B cell (primary cell): ENCODE measurements at regions not wholly inside any gene's neighbourhood (a gene's known extent, or its start where the extent isn't known, plus 50 kb on each side); places are given as distances from the start of the nearest gene placed in this dataset.

Experiments used
- ATAC-seq: fragments of 200-7000 bp; cut with Tn5 transposase; one replicate; pipeline ENCODE4 v1.10.0; 2021; ENCODE audit warnings: low read depth, mild to moderate bottlenecking, moderate number of reproducible peaks, moderate library complexity
- CTCF ChIA-PET: fragments of 350-600 bp; sonication (Branson Sonifier 250); formaldehyde crosslinking; loops from one replicate; lab custom pipeline; 2021; ENCODE audit warnings: antibody characterized with exemption, inconsistent platforms; lab: Charles Lee
- POLR2A ChIA-PET: fragments of 350-600 bp; sonication (Branson Sonifier 250); formaldehyde crosslinking; loops from one replicate; lab custom pipeline; 2021; ENCODE audit warnings: antibody characterized with exemption; lab: Charles Lee
- DNase-seq: peaks from one replicate; pipeline ENCODE4 v3.0.0; 2013
- H2AFZ ChIP-seq: 2 replicates; pipeline ENCODE4 v1.6.1; 2012; ENCODE audit warnings: mild to moderate bottlenecking, low read depth, low read length; ENCODE audit not compliant: insufficient read depth, poor library complexity, severe bottlenecking
- H3K27ac ChIP-seq, 2 donors: 1 replicate in 1 of 2; 2 replicates in 1 of 2; pipeline ENCODE4 v1.5.1; 2012 to 2013; ENCODE audit warnings: low read length in 2 of 2, mild to moderate bottlenecking in 2 of 2, moderate library complexity in 1 of 2
- H3K27me3 ChIP-seq, 4 experiments: fragments of 200-600 bp in 1 of 4; sonication (generic) in 1 of 4; replicated peaks in 1 of 4; 1 replicate in 2 of 4; 2 replicates in 2 of 4; pipeline versions ENCODE4 v1.6.1 to v1.7.0; 2013 to 2016; ENCODE audit warnings: low read length in 3 of 4, mild to moderate bottlenecking in 2 of 4, mixed read lengths in 1 of 4, moderate library complexity in 1 of 4; ENCODE audit not compliant: insufficient read depth in 4 of 4, control insufficient read depth in 3 of 4; ENCODE audit errors: control extremely low read depth in 1 of 4
- H3K36me3 ChIP-seq, 2 experiments: replicated peaks in 1 of 2; 1 replicate in 1 of 2; 2 replicates in 1 of 2; pipeline versions ENCODE4 v1.6.1 to v1.7.1; 2013; ENCODE audit warnings: low read length in 1 of 2; ENCODE audit not compliant: insufficient read depth in 2 of 2, control insufficient read depth in 1 of 2; ENCODE audit errors: control extremely low read depth in 1 of 2, extremely low read depth in 1 of 2
- H3K4me1 ChIP-seq, 2 donors: fragments of 200-600 bp in 1 of 2; sonication (generic) in 1 of 2; 1 replicate in 1 of 2; 2 replicates in 1 of 2; pipeline versions ENCODE4 v1.5.1 to v1.6.1; 2013 to 2017; ENCODE audit warnings: low read length in 2 of 2; ENCODE audit not compliant: control insufficient read depth in 2 of 2, insufficient read depth in 2 of 2
- H3K4me2 ChIP-seq: replicated peaks from 2 replicates; pipeline ENCODE3; 2012; ENCODE audit warnings: mild to moderate bottlenecking, low read depth, low read length; ENCODE audit not compliant: poor library complexity, severe bottlenecking
- H3K4me3 ChIP-seq, 5 experiments: fragments of 200-600 bp in 1 of 5; sonication (generic) in 1 of 5; 1 replicate in 3 of 5; 2 replicates in 2 of 5; pipeline versions ENCODE4 v1.5.1 to v1.7.0; 2011 to 2016; ENCODE audit warnings: low read length in 4 of 5, mild to moderate bottlenecking in 4 of 5, low read depth in 2 of 5, control low read depth in 1 of 5, moderate library complexity in 1 of 5; ENCODE audit not compliant: insufficient read depth in 1 of 5; ENCODE audit errors: control extremely low read depth in 1 of 5, extremely low read depth in 1 of 5
- H3K79me2 ChIP-seq: fragments of 200-600 bp; sonication (generic); one replicate; pipeline ENCODE4 v1.6.0; 2016; ENCODE audit warnings: low read length; ENCODE audit not compliant: control insufficient read depth, insufficient read depth
- H3K9ac ChIP-seq: fragments of 200-600 bp; sonication (generic); 2 replicates; pipeline ENCODE4 v1.6.1; 2017; ENCODE audit warnings: mild to moderate bottlenecking, low read length, moderate library complexity
- H3K9me3 ChIP-seq, 3 donors: one replicate each; pipeline versions ENCODE4 v1.6.1 to v1.7.1; 2013; ENCODE audit warnings: low read length in 2 of 3; ENCODE audit not compliant: control insufficient read depth in 2 of 3, insufficient read depth in 1 of 3; ENCODE audit errors: control extremely low read depth in 1 of 3
- H4K20me1 ChIP-seq: 2 replicates; pipeline ENCODE4 v1.6.0; 2012; ENCODE audit warnings: mild to moderate bottlenecking, low read length; ENCODE audit not compliant: insufficient read depth, control insufficient read depth, poor library complexity, severe bottlenecking
- H3K27ac Mint-ChIP-seq: one replicate; pipeline ENCODE4 v1.8.0; 2021; ENCODE audit warnings: mixed read lengths
- H3K27me3 Mint-ChIP-seq: one replicate; pipeline ENCODE4 v1.8.0; 2021; ENCODE audit warnings: mixed read lengths
- H3K4me1 Mint-ChIP-seq: one replicate; pipeline ENCODE4 v1.8.0; 2021; ENCODE audit warnings: mixed read lengths
- H3K4me3 Mint-ChIP-seq: one replicate; pipeline ENCODE4 v1.8.0; 2021; ENCODE audit warnings: mixed read lengths
- H3K9me3 Mint-ChIP-seq: one replicate; pipeline ENCODE4 v1.8.0; 2022; ENCODE audit warnings: mixed read lengths; ENCODE audit not compliant: insufficient read depth
- EZH2 ChIP-seq: IDR thresholded peaks from 2 replicates; pipeline ENCODE4 v1.6.1; 2012; ENCODE audit warnings: borderline replicate concordance, low read depth, mild to moderate bottlenecking, moderate library complexity, low read length; ENCODE audit not compliant: insufficient read depth, poor library complexity, severe bottlenecking
- WGBS: methylation state at CpG from one replicate; pipeline ENCODE4 v1.1.5; 2013; ENCODE audit warnings: missing lambda C conversion rate; ENCODE audit not compliant: insufficient coverage; 5-methylcytosine and 5-hydroxymethylcytosine counted together
- intact Hi-C: fragments of 100-400 bp; cut with micrococcal nuclease; formaldehyde crosslinking; loops from one replicate; pipeline ENCODE4 v1.10.0; 2022
- TF ChIP-seq, protein P1 (sequence below): fragments of 200-600 bp; IDR thresholded peaks from one replicate; pipeline ENCODE4 v1.8.0; 2022; ENCODE audit warnings: antibody characterized with exemption, mild to moderate bottlenecking

DNA sequence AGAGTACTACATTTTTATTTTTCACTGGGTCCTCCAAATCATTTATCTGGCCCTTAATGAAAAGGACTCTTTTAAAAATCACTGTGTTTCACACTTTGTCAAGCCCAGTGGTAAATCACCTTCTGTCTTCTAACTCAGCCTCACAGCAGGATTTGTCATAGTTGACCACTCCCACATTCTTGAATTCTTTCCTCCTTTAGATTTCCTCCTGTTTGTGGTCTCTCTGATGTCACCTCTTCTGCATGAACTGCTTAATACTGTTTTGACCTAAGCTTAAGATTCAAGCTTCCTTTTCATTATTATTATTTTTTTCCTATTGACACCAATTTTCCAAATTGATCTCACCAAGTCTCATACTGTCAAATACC is 899.8 kb upstream of the MIR17HG start:
- Histone ChIP-seq H2AFZ (no peak overlapping the region), H3K9ac (no peak overlapping the region), H3K27me3 (no peaks in the 10 kb centered on the region), H4K20me1 (no peaks in the 10 kb centered on the region), H3K36me3 (no peaks in the 10 kb centered on the region), H3K79me2 (no peaks in the 10 kb centered on the region), H3K4me3 (no peak overlapping the region), H3K4me1 (no peaks in the 10 kb centered on the region), H3K4me2 (no peak overlapping the region), H3K27ac (no peak overlapping the region), H3K9me3 (peaks cover 0 to 7% (median 1%) of the 10 kb centered on the region in 3 donors)
- ChIA-PET CTCF (no interaction called here), POLR2A (no interaction called here)
- no peak for ATAC-seq
- Mint-ChIP-seq H3K4me1 (no peaks in the 10 kb centered on the region), H3K4me3 (no peak overlapping the region), H3K9me3 (peaks cover 11% of the 10 kb centered on the region), H3K27me3 (no peaks in the 10 kb centered on the region), H3K27ac (no peak overlapping the region)
- intact Hi-C loops = no loop called here
- TF ChIP-seq, protein P1, sequence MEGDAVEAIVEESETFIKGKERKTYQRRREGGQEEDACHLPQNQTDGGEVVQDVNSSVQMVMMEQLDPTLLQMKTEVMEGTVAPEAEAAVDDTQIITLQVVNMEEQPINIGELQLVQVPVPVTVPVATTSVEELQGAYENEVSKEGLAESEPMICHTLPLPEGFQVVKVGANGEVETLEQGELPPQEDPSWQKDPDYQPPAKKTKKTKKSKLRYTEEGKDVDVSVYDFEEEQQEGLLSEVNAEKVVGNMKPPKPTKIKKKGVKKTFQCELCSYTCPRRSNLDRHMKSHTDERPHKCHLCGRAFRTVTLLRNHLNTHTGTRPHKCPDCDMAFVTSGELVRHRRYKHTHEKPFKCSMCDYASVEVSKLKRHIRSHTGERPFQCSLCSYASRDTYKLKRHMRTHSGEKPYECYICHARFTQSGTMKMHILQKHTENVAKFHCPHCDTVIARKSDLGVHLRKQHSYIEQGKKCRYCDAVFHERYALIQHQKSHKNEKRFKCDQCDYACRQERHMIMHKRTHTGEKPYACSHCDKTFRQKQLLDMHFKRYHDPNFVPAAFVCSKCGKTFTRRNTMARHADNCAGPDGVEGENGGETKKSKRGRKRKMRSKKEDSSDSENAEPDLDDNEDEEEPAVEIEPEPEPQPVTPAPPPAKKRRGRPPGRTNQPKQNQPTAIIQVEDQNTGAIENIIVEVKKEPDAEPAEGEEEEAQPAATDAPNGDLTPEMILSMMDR = no peak
- no peak for TF ChIP-seq EZH2
- no peak for DNase-seq

DNA sequence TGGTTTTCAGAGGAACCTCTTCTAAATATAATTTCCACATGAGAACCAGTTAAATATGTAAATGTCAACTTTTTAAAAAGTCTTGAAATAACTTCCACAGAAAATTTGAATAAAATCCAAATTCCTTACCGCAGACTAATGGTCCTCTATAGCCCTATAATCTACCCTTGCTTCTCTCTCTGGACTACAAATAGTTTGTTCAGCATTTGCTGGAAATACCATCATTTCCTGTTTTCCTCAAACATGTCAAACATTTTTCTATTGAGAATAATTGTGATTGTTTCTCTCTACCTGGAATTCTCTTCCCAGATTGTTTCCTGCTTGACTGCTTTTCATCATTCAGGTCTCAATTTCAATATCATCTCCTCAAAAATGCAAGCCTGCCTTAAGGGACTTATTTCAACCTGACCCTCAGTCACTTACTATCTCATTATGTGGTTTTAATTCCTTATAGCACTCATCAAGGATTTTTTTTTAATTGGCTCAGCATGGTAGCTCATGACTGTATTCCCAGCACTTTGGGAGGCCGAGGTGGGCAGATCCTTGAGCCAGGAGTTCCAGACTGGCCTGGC is 898.9 kb upstream of the MIR17HG start:
- intact Hi-C loops = no loop called here
- Histone ChIP-seq H3K4me3 (no peak overlapping the region), H3K27ac (no peak overlapping the region), H2AFZ (no peak overlapping the region), H3K9me3 (peaks cover 0 to 7% (median 1%) of the 10 kb centered on the region in 3 donors), H3K79me2 (no peaks in the 10 kb centered on the region), H3K4me1 (no peaks in the 10 kb centered on the region), H3K27me3 (no peaks in the 10 kb centered on the region), H3K9ac (no peak overlapping the region), H4K20me1 (no peaks in the 10 kb centered on the region), H3K4me2 (no peak overlapping the region), H3K36me3 (no peaks in the 10 kb centered on the region)
- Mint-ChIP-seq H3K4me1 (no peaks in the 10 kb centered on the region), H3K9me3 (peaks cover 13% of the 10 kb centered on the region), H3K27me3 (no peaks in the 10 kb centered on the region), H3K4me3 (no peak overlapping the region), H3K27ac (no peak overlapping the region)
- POLR2A ChIA-PET = no interaction called here
- 63% methylated on average over 2 of the region's 2 CpGs for WGBS
- no peak for ATAC-seq
- no peak for DNase-seq
- TF ChIP-seq, protein P1 = no peak
- no peak for TF ChIP-seq EZH2
- CTCF ChIA-PET = no interaction called here
